CD1c-positive myeloid dendritic cell (primary cell): ENCODE measurements at regions not wholly inside any gene's neighbourhood (a gene's known extent, or its start where the extent isn't known, plus 50 kb on each side); places are given as distances from the start of the nearest gene placed in this dataset.

ENCODE experiments used
- DNase-seq: peaks from one replicate; pipeline ENCODE4 v3.0.0-alpha.2; 2016; ENCODE audit errors: extremely low spot score

DNA sequence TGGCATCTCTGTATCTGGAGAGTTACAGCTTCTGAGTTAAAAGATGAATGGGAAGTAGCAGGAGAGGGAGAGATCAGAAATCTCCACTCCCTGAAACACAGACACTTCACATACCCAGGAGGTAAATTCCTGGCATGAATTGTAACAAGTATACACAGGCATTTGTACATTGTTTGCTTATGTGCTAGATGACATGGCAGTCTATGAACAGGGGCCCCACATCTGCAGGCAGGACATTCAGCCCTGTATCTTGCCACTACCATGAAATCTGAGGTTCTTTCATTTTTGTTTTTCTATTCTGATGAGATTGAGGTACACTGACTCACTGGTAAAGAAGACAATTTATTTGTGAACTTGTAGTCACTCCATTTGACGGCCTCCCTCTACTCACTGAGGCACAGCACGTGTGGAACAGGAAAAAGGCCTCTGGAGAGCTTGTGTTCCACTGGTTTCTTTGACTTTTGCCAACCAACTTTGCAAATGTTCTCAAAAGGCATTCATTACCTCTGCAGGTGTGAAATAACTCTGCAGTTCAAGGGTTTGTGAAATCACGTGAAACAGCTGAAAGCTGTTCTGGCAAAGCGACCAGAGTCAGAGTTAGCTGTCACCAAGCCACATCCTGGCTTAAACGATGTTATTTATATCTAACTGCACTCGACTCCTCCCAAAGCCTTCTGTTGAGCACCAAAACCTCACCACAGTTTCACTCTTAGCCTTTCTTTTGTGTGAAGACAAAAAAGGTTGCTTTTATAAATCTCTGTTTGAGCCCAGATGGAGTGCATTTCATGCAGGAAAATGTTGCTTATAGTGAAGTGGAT is 401.3 kb upstream of the CFAP20DC start:
- DNase-seq = peak; percentile 45

DNA sequence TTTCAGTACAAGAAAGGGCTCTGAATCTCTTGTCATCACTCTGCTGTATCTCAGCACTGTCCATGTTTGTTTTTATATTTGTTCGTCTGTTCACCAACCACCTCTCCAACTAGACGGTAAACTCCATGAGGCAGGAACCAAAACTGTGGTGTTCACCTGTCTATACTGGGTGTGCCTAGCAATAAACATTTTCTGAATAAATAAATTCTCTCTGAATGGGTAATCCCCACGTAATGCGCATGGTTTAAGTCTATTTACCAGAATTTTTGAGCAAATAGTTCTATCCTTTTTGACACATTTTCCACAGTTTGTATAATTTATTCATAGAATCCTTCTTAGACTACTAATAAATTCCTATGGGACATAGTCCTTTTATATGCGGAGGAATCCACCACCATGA is 400.6 kb upstream of the CFAP20DC start:
- no peak for DNase-seq

DNA sequence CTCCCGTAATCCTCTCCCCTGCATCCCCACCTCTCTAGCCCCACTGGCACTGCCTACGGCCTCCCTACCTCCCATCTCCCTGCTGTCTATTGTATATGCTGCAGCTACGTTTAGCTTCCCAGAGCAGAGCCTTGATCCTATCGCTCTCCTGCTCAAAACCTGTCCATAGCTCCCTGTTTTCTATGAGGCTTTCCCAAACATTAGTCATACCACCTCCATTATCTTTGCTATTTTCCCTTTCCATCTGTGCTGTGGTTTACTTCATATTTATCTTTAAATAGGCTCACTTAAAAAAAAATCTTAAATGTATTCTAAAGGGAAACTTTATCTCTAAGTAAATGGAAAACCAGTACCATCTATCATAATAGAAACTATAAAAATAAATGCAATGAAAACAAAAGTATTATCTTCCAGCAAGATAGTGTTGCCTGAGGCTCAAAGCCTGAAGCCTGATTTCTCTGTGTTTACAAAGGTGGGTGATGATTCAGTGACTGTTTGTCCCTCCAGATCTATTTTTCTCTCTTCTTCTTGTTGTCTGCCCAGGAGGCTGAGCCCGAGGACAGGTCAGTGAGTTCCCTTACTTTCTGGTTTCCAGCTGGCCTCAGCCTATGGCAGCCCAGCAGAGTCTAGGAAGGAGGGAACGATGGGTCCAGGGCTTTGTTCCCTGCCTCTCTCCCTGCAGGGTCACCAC is 397.1 kb upstream of the CFAP20DC start:
- no peak for DNase-seq

DNA sequence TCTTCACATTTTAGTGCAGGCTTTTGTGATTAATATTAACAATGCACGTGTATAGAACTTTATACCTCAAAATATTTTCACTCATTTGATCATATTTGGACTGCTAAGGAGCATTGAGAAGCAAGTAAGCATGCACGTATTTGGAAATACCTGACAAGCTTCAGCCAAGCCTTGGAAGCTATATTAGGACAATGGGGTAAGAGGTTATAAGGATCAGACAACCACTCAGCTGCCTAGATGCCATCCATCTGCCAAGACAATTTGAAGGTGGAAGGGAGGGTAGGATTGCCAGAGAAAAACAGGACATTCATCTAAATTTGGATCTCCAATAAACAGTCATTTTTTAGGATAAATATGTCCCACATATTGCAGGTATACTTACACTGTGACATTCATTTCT is 394.9 kb upstream of the CFAP20DC start:
- DNase-seq = no peak

DNA sequence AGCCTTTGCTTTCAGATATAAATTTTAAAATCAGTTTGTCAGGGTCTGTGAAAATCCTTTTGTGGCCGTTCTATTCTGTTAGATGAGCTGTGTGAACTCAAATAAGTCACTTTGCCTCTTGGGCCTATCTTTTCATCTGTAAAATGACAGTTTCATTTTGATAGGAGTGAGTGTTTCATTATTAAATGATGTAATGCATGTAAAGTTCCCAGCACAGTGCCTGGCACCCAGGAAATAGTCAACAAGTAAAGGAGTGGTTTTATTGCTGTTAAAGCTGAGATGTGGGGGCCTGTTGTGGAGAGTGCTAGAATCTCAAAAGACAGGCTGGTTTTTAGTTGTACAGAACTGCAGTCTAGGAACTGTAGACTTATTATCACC is 394.5 kb upstream of the CFAP20DC start:
- no peak for DNase-seq

DNA sequence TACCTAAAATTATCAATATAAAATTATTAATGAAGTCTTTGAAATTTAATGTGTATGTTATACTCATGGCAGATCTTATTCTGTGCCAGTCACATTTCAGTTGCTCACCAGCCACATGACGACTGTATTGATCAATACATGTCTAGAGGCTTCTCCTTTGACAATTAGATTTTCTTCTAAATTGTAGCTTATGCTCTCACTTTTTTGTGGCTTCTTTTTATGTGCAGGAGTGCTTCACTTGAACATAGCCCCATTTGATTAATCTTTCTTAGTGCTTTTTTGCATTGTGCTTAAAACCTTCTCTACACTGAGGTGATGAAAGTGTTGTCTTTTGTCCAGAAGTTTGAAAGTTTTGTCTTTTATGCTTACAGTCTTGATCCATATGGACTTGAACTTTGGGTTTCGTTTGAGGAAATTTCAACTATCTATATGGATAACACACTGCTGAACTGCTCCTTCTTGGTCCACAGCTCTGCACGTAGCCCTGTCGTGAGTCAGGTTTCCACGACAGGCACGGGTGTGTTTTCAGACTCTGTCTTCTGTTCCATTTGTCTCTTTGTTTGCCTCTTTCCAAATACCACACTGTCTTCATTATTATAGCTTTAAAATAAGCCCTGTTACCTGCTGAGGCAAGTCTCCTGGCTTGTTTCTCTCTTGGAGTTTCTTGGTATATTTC is 393.9 kb upstream of the CFAP20DC start:
- no peak for DNase-seq

DNA sequence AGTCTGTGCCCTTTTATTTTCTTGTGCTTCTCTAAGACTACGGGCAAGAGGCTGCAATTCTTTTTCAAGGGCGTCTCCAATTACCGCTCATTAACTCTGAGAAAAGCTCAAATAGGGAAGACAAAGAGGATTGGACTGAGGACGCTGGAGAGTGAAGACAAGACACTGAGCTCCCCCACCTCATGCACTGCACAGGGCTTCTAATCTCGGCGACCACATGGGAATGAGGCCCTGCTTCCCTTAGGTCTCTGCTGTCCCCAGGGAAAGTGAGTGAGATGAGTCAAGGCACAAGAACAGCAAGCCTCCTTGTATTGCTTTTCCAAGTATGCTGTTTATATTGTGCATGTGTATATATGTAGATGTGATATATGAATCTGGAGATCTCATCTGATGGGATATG is 392.2 kb upstream of the CFAP20DC start:
- DNase-seq = no peak

DNA sequence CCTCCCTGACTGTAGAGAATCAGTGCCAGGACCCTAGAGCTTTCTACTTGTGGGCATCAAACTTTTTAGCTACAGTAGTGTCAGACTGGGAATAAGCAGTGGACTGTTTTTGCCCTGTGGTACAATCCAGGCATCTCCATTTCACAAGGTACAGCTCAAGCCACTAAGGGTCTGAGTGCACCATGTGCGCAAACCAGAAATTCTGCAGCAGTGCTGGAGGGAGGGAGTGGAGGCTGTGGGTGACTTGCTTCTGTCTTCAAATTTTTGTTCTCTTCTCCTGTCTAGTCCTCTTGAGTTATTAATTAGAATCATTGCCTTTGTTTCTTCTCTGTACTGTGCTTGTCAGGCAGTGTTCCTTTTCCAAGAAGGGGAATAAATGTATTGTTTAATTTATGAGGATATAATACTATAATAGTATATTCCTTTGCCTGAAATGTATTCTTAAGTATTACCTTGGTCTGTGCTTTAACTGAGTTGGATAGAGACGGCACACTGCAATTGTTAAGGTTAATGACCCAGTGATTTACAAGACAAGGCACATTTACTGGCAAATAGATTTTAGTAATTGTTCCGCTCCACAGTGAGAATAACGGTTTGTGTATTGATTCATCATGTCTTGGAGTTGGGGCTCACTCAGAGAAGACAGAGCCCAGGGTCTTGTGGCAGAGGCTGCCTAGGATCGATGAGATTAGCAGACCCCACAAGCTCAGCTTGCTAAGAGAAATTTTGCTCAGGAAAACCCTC is 390.6 kb upstream of the CFAP20DC start:
- DNase-seq = no peak

DNA sequence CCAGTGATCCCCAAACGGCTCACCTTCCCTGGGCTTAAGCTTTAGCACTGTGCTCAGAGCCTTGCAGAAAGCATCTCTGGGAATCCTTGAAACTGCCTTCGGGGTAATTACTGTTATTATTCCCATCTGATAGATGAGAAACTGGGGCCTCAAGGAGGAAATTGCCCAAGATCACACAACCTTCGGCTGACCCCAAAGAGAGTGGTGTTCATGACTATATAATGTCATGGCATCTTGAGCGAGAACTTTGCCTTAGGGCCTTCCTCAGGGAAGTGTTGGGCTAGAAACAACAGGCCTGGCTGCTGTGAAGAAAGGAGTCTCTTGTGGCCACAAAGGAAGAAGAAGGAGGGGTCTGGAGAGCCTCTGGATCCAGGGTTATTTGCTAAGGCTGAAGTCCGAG is 388.7 kb upstream of the CFAP20DC start:
- DNase-seq = no peak

DNA sequence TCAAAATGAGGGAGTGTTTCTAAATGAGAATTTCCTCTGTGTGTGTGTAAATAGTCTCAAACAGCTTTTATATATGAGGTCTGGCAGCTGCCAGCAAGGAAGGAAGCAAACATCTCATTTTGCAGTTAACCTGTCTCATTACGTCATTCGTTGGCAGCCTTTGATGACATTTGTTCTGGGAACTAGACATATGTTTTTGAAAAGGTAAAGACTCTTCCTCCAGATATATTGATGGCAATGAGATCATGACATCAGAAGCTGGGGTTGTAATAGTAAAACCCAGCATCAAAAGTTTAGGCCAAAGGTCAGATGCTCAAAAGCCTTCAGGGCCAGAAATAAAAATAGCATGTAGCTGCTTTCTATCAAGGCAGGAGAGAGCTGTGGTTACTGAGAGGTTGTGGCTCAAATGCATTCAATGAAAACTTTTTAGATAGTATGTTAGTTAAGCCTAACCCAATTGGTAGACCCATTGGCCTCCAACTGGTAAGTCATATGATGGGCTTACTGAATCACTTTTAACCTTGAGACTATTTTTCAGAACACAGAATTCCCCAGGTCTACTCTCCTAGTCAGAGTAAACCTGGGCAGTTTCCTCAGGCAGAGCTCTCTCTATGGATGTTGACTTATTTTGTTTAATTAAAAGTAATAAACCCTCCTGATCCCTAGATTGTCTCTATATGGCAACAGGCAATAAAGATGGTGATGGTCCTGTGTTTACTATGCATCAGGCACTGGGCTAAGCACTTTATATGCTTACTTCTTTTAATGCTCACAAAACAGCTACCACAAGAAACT is 386.5 kb upstream of the CFAP20DC start:
- no peak for DNase-seq

DNA sequence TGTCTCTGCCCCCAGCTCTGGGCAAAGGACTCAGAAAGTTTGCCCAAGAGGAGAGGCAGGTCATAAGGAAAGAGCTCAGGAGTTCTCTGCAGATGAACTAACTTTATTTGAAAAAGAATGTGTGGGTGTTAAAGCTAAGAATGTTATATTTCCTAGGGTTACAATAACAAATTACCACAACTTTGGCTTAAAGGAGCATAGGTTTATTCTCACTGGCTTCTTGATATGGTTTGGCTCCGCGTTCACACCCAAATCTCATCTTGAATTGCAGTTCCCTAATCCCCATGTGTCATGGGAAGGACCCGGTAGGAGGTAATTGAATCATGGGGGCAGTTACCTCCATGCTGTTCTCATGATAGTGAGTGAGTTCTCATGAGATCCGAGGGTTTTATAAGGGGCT is 383.7 kb upstream of the CFAP20DC start:
- DNase-seq = no peak

DNA sequence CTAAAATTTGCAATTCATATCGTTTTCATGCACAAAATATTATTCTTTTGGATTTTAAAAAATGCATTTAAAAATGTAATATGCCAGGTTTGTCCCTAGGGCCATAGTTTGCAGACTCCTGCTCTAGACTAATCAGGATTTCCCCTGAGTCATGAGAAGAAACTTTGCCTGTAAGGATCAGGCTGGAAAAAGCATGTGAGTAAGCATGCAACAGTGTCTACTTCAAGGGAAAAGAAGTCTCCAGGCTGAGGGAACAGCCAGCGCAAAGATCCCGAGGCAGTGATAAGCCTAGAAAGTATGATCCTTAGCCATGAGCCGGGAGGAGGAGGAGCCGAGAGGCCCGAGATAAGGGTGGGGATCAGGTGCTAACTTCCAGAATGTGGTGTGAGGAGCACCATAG is 382.8 kb upstream of the CFAP20DC start:
- DNase-seq = no peak

DNA sequence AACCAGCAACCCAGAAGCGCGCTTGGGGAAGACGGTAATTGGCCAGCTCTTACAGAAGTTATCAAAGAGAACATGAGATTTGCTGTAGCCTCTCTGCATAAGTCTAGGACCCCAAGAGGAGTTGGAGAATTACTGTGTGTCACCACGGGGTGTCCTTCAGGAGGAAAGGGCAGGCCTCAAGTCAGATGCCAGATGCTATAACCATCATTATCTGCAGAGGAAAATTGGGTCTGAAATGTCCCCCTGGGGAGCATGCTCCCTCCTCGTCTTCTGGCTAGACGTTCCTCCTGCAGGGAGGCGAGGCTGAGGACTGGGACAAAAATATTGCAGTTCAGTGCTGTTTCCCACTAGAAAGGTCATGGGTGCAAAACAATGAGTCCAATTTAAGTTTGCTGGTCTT is 380.5 kb upstream of the CFAP20DC start:
- DNase-seq = no peak

DNA sequence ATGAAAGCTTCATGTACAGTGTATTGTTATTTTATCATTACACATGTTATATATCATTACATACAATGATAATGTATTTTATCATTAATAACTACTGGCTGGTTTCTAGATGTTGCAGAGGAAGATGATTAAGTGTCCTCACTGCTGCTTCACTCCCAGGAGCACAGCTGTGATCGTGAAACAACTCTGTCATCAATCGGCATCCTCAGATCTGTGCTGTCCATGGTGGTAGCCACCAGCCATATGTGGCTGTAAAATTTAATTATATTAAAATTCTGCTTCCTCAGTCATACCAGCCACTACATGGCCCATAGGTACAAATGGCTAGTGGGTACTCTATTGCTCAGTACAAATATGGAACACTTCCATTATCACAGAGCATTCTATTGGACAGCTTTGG is 379.4 kb upstream of the CFAP20DC start:
- no peak for DNase-seq

DNA sequence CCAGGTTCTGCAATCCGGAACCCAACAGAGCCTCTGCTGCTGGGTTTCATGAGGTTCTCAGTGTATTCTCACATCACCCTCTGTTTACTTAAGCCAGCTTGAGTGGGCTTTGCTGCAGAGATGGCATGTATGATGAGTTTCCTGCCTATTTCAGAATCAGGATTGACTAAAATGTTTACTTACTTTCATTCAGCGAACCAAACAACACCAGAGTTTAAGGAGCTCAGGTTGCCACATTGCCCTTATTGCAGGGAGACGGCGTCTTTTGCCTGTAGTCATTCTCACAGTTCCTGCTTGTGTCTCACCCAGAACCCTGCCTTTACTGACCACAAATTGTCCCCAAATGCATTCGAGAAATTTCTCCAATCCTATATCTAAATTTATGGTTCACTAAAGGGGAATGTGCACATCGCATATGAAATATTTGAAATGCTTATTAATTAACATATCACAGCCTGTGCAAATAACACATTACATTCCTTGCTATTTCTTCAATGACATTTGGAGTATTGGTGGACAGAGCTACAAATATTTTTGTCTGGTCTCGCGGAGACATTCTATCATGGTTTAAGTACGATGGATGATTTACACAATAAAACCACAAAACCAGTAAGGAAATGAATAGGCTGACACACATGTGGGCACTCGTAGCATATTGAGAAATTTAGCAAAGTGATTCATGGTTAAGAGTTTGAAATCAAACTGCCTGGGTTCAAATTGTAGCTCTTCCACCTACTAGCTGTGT is 377.2 kb upstream of the CFAP20DC start:
- DNase-seq = peak; percentile 28

DNA sequence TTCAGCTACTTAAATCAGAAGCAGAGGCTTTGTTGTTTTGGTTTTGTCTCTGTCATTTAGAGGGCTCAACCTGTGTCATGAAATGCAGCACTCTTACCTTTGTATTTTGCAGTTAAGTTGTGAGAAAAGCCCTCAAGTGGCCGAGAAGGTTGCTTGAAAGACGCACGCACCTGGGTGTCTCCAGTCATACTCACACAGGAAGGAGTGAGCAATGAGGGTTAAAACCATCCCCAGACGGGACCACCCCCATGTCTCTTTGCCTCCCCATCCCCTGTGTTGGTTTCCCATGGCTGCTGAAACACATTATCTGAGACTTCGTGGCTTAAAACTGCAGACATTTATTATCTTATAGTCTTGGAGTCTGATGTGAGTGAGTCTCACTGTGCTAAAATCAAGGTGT is 376.1 kb upstream of the CFAP20DC start:
- DNase-seq = no peak

DNA sequence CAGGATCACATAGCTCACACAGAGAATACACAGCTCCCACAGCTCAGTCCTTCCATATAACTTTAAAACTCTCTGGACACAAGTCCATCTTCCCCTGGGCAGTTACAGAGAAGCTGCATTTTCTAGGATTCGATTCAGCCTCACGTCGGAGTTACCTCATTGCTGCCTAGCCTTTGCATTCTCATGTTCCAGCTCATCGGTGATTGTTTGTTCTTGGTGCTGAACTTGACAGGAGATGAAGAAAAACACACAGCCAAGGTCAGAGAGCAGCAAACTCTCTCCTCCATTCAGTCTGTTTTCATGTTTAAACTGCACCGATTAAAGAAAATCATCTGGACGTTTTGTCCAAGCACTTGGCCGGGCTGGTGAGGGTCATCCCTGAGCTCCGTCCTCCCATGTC is 375.5 kb upstream of the CFAP20DC start:
- DNase-seq = no peak

DNA sequence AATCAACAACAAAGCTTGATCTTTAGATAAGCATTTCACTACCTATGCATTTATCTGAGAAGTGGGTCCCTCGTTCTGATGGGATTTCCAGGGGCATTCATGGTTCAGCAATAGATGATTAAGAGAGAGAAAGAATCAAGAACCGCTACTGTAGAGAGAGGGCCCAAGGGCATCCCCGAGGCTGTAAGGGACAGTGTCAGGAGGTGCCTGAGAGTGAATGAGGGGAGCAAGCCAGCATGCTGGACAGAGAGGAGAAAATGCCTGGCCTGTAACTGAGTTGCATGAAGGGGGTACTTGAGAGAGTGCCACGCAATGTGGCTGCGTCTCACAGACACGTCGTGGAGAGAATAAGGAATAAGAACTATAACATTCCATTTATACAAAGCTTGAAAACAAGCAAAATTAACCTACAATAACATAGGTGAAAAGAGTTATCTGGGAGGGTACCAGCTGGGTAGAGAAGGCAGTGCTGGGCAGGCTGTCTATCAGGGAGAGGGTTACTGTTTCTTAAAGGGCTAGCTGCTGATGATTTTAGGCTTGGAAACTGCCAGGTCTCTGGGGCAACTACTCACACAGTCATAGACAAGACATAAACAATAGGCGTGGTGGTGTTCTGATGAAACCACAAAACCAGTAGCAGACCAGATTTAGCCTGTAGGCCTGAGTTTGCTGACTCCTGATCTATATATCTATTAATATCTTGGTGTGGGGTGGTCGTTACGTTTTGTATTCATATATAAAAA is 374.6 kb upstream of the CFAP20DC start:
- DNase-seq = no peak

DNA sequence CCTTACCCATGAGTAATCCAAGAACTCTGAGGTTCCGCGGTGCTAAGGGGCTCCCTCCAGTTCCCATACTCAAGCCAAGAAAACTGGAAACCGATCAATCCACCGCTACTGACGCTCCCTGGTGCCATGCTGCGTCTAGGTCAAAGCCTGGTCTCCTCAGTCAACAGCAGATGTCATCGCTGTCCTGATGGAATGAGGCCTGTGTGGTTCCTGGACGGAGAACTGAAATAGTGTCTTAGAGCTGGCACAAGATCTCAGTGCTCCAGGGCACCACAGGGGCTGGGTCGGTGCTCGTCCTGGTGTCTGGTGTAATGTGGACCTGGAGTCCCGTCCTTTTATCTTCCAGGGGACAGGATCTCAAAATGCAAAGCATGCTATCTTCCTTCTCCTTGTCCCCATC is 373.9 kb upstream of the CFAP20DC start:
- no peak for DNase-seq

DNA sequence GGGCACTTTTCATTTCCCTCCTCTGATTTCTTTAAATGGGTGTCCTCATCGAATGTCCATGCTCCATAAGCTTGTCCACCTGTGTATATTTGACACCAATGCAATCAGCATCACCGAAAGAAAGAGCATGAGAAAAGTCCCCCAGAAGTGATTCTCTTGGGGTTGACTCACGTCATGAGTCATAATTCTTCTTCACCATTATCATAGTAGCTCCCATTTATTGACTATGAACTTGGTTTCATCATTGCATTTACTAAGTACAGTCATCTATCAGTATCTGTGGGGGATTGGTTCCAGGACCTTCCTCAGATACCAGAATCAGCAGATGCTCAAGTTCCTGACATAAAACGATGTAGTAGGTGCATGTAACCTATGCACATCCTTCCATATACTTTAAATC is 372.5 kb upstream of the CFAP20DC start:
- no peak for DNase-seq
